ENCODE measurements at regions not wholly inside any gene's neighbourhood (a gene's known extent, or its start where the extent isn't known, plus 50 kb on each side); places are given as distances from the start of the nearest gene placed in this dataset.

DNA sequence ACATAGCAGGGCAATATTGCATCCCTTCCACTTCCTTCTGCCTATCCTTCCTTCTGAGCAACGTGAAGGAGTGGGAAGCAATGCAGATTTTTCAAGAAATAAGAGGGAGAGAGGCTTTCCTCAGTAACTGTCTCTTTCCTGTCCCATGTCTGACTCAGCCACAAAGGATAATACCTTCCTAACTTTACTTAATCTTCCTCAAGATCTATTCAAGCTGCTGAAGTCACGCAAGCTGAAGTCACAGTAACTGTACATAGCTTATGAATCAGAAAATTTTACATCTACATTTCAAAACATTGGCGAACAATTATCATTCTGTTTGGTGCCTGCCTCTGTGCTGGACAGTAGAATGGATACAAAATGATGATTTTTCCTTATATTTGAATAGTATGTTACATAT, 86.4 kb upstream of the POU3F2 start:
- Histone ChIP-seq H3K4me2 (ENCODE audit: control insufficient read depth, insufficient read depth) (no peak overlapping the region), H3K27me3 (replicated peaks in 1 of 2; ENCODE audit: control insufficient read depth in 2 of 2, insufficient read depth in 2 of 2, low read length in 1 of 2) (no peaks in the 10 kb centered on the region; a peak in 1 of 4 replicates), H3K4me3 (no peak overlapping the region), H3K79me2 (ENCODE audit: control insufficient read depth, insufficient read depth, low read length) (no peaks in the 10 kb centered on the region), H2AFZ (ENCODE audit: control insufficient read depth, low read depth, low read length) (no peak overlapping the region), H3K4me1 (ENCODE audit: control insufficient read depth, insufficient read depth, low read length) (no peaks in the 10 kb centered on the region), H3K27ac (ENCODE audit: control insufficient read depth, insufficient read depth) (no peak overlapping the region), H4K20me1 (ENCODE audit: control insufficient read depth, insufficient read depth) (no peaks in the 10 kb centered on the region), H3K36me3 (ENCODE audit: control insufficient read depth in 2 of 2, insufficient read depth in 2 of 2, low read length in 1 of 2) (no peaks in the 10 kb centered on the region), H3K9ac (ENCODE audit: control insufficient read depth, insufficient read depth, low read length) (no peak overlapping the region), H3K9me3 (replicated peaks; ENCODE audit: control insufficient read depth, insufficient read depth, low read length) (no peaks in the 10 kb centered on the region)
- DNase-seq (ENCODE audit: low read depth, low spot score) = no peak
- 9% methylated on average over 3 of the region's 3 CpGs for WGBS (ENCODE audit: insufficient coverage, insufficient replicate concordance, low lambda C conversion rate, missing lambda C conversion rate)
- SMC1A ChIA-PET (ENCODE audit: uncharacterized antibody, unreplicated experiment) = no interaction called here
- CTCF ChIA-PET = interaction anchor here (1.5 kb wide), 1 partner anchor 12 kb away, joined by 3 read pairs; no protein-coding TSS in a partner anchor
- ATAC-seq = no peak
- TF ChIP-seq GATAD2B (conservative IDR thresholded peaks at IDR 0.05; ENCODE audit: low read depth) (no peak), CHD4 (IDR thresholded peaks at IDR 0.05) (no peak), WRNIP1 (IDR thresholded peaks at IDR 0.05; ENCODE audit: borderline replicate concordance, low read depth, low read length) (no peak), KDM1A (IDR thresholded peaks at IDR 0.05; ENCODE audit: borderline replicate concordance) (no peak), RELA (IDR thresholded peaks at IDR 0.05; ENCODE audit: borderline replicate concordance, partially characterized antibody) (no peak), HDGF (IDR thresholded peaks at IDR 0.05) (no peak), SMAD1 (IDR thresholded peaks at IDR 0.05; ENCODE audit: low read depth, partially characterized antibody) (no peak), HDAC6 (IDR thresholded peaks at IDR 0.05; ENCODE audit: unreplicated experiment) (no peak), NFIC (IDR thresholded peaks at IDR 0.05; ENCODE audit: low read depth, low read length) (no peak), JUNB (IDR thresholded peaks at IDR 0.05) (no peak), ZNF274 (IDR thresholded peaks at IDR 0.05; ENCODE audit: insufficient read depth, insufficient read length) (no peak), FOXK2 (IDR thresholded peaks at IDR 0.05) (no peak), NR2C1 (IDR thresholded peaks at IDR 0.05) (no peak), IKZF1 (conservative IDR thresholded peaks at IDR 0.05) (no peak), MEF2B (IDR thresholded peaks at IDR 0.05; ENCODE audit: partially characterized antibody, poor library complexity, severe bottlenecking) (no peak)
- TF ChIP-seq, protein P1, sequence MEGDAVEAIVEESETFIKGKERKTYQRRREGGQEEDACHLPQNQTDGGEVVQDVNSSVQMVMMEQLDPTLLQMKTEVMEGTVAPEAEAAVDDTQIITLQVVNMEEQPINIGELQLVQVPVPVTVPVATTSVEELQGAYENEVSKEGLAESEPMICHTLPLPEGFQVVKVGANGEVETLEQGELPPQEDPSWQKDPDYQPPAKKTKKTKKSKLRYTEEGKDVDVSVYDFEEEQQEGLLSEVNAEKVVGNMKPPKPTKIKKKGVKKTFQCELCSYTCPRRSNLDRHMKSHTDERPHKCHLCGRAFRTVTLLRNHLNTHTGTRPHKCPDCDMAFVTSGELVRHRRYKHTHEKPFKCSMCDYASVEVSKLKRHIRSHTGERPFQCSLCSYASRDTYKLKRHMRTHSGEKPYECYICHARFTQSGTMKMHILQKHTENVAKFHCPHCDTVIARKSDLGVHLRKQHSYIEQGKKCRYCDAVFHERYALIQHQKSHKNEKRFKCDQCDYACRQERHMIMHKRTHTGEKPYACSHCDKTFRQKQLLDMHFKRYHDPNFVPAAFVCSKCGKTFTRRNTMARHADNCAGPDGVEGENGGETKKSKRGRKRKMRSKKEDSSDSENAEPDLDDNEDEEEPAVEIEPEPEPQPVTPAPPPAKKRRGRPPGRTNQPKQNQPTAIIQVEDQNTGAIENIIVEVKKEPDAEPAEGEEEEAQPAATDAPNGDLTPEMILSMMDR (IDR thresholded peaks at IDR 0.05 in 2 of 3, conservative IDR thresholded peaks at IDR 0.05 in 1 of 3; ENCODE audit: control insufficient read depth in 2 of 3, extremely low read depth in 1 of 3, insufficient read depth in 1 of 3, low read depth in 3 of 3, low read length in 3 of 3) = no peak
- TF ChIP-seq, protein P2, sequence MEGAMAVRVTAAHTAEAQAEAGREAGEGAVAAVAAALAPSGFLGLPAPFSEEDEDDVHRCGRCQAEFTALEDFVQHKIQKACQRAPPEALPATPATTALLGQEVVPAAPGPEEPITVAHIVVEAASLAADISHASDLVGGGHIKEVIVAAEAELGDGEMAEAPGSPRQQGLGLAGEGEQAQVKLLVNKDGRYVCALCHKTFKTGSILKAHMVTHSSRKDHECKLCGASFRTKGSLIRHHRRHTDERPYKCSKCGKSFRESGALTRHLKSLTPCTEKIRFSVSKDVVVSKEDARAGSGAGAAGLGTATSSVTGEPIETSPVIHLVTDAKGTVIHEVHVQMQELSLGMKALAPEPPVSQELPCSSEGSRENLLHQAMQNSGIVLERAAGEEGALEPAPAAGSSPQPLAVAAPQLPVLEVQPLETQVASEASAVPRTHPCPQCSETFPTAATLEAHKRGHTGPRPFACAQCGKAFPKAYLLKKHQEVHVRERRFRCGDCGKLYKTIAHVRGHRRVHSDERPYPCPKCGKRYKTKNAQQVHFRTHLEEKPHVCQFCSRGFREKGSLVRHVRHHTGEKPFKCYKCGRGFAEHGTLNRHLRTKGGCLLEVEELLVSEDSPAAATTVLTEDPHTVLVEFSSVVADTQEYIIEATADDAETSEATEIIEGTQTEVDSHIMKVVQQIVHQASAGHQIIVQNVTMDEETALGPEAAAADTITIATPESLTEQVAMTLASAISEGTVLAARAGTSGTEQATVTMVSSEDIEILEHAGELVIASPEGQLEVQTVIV (IDR thresholded peaks at IDR 0.05; ENCODE audit: borderline replicate concordance, partially characterized antibody) = no peak
- TF ChIP-seq, protein P3, sequence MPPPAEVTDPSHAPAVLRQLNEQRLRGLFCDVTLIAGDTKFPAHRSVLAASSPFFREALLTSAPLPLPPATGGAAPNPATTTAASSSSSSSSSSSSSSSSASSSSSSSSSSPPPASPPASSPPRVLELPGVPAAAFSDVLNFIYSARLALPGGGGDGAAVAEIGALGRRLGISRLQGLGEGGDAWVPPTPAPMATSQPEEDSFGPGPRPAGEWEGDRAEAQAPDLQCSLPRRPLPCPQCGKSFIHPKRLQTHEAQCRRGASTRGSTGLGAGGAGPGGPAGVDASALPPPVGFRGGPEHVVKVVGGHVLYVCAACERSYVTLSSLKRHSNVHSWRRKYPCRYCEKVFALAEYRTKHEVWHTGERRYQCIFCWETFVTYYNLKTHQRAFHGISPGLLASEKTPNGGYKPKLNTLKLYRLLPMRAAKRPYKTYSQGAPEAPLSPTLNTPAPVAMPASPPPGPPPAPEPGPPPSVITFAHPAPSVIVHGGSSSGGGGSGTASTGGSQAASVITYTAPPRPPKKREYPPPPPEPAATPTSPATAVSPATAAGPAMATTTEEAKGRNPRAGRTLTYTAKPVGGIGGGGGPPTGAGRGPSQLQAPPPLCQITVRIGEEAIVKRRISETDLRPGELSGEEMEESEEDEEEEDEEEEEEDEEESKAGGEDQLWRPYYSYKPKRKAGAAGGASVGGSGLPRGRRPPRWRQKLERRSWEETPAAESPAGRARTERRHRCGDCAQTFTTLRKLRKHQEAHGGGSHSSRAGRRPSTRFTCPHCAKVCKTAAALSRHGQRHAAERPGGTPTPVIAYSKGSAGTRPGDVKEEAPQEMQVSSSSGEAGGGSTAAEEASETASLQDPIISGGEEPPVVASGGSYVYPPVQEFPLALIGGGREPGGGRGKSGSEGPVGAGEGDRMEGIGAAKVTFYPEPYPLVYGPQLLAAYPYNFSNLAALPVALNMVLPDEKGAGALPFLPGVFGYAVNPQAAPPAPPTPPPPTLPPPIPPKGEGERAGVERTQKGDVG (CRISPR knock-in tag; IDR thresholded peaks at IDR 0.05) = no peak
- no TSS peak for BruUV-seq (replicated peaks)
- POLR2A ChIA-PET = no interaction called here
- no peak for FAIRE-seq
- intact Hi-C loops (cut with micrococcal nuclease; ENCODE audit: unreplicated experiment) (no loop called here), in situ Hi-C loops (cut with MboI) (no loop called here)
- RAD21 ChIA-PET (ENCODE audit: unreplicated experiment) = no interaction called here

All from GM12878 (cell line).